GM18868 (cell line): ENCODE measurements at regions not wholly inside any gene's neighbourhood (a gene's known extent, or its start where the extent isn't known, plus 50 kb on each side); places are given as distances from the start of the nearest gene placed in this dataset.

Experiments
- ATAC-seq: cut with Tn5 transposase; IDR thresholded peaks from one replicate; pipeline ENCODE4 v1.9.1; 2021; ENCODE audit warnings: mild to moderate bottlenecking, moderate library complexity; ENCODE audit not compliant: unreplicated experiment

GRCh38 chr14:52380294-52380693 is 66.2 kb downstream of the PTGER2 start:
- peak; percentile 71 for ATAC-seq
